RWPE1 (cell line): ENCODE measurements at regions not wholly inside any gene's neighbourhood (a gene's known extent, or its start where the extent isn't known, plus 50 kb on each side); places are given as distances from the start of the nearest gene placed in this dataset.

Source experiments
- CTCF ChIA-PET: fragments of 350-600 bp; sonication (Branson Sonifier 250); formaldehyde crosslinking; extraction: SDS; loops from one replicate; lab custom pipeline; 2021; lab: Yijun Ruan, JAX
- POLR2A ChIA-PET: fragments of 400-600 bp; formaldehyde crosslinking; extraction: SDS; loops from one replicate; lab custom pipeline; 2020; ENCODE audit warnings: antibody characterized with exemption; ENCODE audit not compliant: low non-redundant PET; lab: Yijun Ruan, JAX
- DNase-seq: peaks from one replicate; pipeline ENCODE4 v3.0.0; 2012; ENCODE audit warnings: low spot score
- H3K27ac ChIP-seq: fragments of 450-650 bp; 2 replicates; pipeline ENCODE4 v1.5.1; 2017
- CTCF ChIP-seq: fragments of 450-650 bp; conservative IDR thresholded peaks from 2 replicates; pipeline ENCODE4 v1.5.1; 2017; ENCODE audit warnings: low read depth, mild to moderate bottlenecking

GRCh38 chr14:59090572-59090971, 97.9 kb upstream of the DAAM1 start:
- no peak for DNase-seq
- ChIA-PET CTCF (interaction anchor here (0.8 kb wide), 1 partner anchor 8 kb away, joined by 4 read pairs; no protein-coding TSS in a partner anchor), POLR2A (no interaction called here)
- no peak for TF ChIP-seq CTCF
- H3K27ac ChIP-seq = no peak overlapping the region

DNA sequence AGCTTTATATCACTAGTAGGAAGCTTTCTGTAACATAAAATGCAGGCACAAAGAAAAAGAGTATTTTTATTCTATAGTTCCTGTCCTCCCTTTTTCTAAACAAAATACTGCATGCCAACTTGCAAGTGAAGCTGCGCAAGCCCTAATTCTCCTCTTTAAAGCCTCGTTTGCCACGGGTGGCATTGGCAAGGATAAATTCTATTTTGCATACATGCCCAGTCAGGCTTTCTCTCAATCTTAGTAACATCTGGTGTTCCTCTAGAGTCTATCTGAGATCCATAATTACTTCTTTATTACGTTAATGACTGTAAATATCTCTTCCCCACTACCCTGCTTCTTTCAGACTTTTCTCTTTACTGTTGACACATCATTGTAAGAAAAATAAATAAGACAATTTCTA, 97.1 kb upstream of the DAAM1 start:
- ChIA-PET CTCF (interaction anchor here (0.5 to 0.8 kb wide), 2 partner anchors 8 to 63 kb away, joined by 3 to 4 read pairs; no protein-coding TSS in a partner anchor), POLR2A (no interaction called here)
- H3K27ac ChIP-seq = no peak overlapping the region
- no peak for TF ChIP-seq CTCF
- DNase-seq = no peak

DNA sequence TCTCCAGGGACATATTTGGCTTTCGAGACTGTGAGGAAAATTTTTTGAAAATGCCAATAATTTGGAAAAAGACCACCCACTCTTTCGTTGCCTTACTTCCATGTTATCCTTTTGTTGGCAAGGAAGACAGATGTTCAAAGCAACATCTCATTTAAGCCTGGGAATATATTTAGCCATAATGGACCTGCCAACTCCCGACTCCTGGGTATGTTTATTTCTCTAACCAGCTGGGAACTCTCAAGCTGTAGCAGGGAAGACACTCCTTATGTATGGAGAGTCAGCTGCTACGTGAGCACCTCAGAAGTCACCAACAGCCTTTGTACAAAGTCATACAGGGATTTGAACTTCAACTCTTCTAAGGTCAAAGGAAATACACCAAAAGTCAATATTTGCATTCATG, 96.5 kb upstream of the DAAM1 start:
- no peak for TF ChIP-seq CTCF
- DNase-seq = no peak
- ChIA-PET CTCF (no interaction called here), POLR2A (interaction anchor here (0.5 kb wide), 1 partner anchor 20 kb away, joined by 4 read pairs; no protein-coding TSS in a partner anchor)
- H3K27ac ChIP-seq = no peak overlapping the region

DNA sequence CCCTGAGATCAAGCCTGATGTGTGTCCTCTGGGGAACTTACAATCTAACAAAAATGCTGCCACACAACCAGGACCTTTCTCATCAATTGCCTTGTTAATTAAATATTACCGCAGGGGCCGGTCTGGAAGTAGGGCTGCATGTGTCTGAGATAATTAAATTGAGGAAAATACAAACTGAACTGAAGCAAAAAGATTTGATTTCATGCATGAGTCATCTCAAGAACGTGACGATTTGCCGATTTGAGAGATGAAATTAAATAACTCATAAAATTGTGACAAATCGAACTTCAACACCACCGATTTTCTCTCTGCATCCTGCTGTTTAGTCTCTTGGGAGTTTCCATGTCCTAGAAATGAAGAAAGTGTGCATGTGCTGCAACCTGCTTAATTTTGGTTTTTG, 94.6 kb upstream of the DAAM1 start:
- POLR2A ChIA-PET = no interaction called here
- no peak for TF ChIP-seq CTCF
- no peak for DNase-seq
- H3K27ac ChIP-seq = no peak overlapping the region
- CTCF ChIA-PET = no interaction called here

GRCh38 chr14:59096303-59096702, 92.2 kb upstream of the DAAM1 start:
- no peak overlapping the region for H3K27ac ChIP-seq
- DNase-seq = no peak
- no peak for TF ChIP-seq CTCF
- ChIA-PET CTCF (interaction anchor here (0.7 kb wide), 1 partner anchor 595 kb away, joined by 3 read pairs; no protein-coding TSS in a partner anchor), POLR2A (no interaction called here)

DNA sequence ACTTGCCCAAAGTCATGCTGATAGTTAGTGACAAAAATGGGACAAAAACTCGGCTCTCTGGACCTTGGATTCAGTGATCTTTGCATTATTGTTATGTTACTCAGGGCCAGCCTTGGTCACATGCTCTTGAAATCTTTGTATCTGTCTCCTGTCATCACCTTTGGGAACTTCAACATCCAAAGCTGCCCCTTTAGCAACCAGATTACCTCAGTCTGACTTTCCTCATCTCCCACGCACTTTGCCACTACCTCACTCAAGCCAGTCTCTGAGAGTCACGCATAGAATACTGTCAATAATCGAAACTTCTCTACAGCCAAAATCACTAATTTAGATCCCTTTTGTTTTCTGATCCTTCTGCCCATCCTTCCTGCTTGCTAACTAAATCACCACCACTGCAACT, 90.8 kb upstream of the DAAM1 start:
- TF ChIP-seq CTCF = no peak
- ChIA-PET POLR2A (no interaction called here), CTCF (no interaction called here)
- H3K27ac ChIP-seq = no peak overlapping the region
- no peak for DNase-seq
